ENCODE measurements at regions not wholly inside any gene's neighbourhood (a gene's known extent, or its start where the extent isn't known, plus 50 kb on each side); places are given as distances from the start of the nearest gene placed in this dataset.

GRCh38 chr3:1699361-1699920, 399.2 kb upstream of the CNTN4 start:
- no peak for TF ChIP-seq CTCF (IDR thresholded peaks at IDR 0.05; ENCODE audit: low read depth, low read length)
- H3K4me3 ChIP-seq (replicated peaks in 1 of 2; ENCODE audit: low read depth in 2 of 2, low read length in 2 of 2) = no peak overlapping the region
- no peak for DNase-seq (ENCODE audit: low read depth in 2 of 2)

- DNase-seq (ENCODE audit: low read depth in 2 of 2) = no peak
- no peak for TF ChIP-seq CTCF (IDR thresholded peaks at IDR 0.05; ENCODE audit: low read depth, low read length)
- no peak overlapping the region for H3K4me3 ChIP-seq (replicated peaks in 1 of 2; ENCODE audit: low read depth in 2 of 2, low read length in 2 of 2)
Observed at GRCh38 chr3:1700650-1701049, 398.0 kb upstream of the CNTN4 start.

GRCh38 chr3:1703169-1703568, 395.5 kb upstream of the CNTN4 start:
- no peak overlapping the region for H3K4me3 ChIP-seq (replicated peaks in 1 of 2; ENCODE audit: low read depth in 2 of 2, low read length in 2 of 2)
- TF ChIP-seq CTCF (IDR thresholded peaks at IDR 0.05; ENCODE audit: low read depth, low read length) = no peak
- DNase-seq (ENCODE audit: low read depth in 2 of 2) = no peak

GRCh38 chr3:1710663-1711062, 388.0 kb upstream of the CNTN4 start:
- TF ChIP-seq CTCF (IDR thresholded peaks at IDR 0.05; ENCODE audit: low read depth, low read length) = no peak
- no peak for DNase-seq (ENCODE audit: low read depth in 2 of 2)
- H3K4me3 ChIP-seq (replicated peaks in 1 of 2; ENCODE audit: low read depth in 2 of 2, low read length in 2 of 2) = no peak overlapping the region

- H3K4me3 ChIP-seq (replicated peaks in 1 of 2; ENCODE audit: low read depth in 2 of 2, low read length in 2 of 2) = no peak overlapping the region
- no peak for DNase-seq (ENCODE audit: low read depth in 2 of 2)
- no peak for TF ChIP-seq CTCF (IDR thresholded peaks at IDR 0.05; ENCODE audit: low read depth, low read length)
Observed at GRCh38 chr3:1717524-1717923, 381.1 kb upstream of the CNTN4 start.

GRCh38 chr3:1723726-1724125, 374.9 kb upstream of the CNTN4 start:
- DNase-seq (ENCODE audit: low read depth in 2 of 2) = no peak
- TF ChIP-seq CTCF (IDR thresholded peaks at IDR 0.05; ENCODE audit: low read depth, low read length) = no peak
- H3K4me3 ChIP-seq (replicated peaks in 1 of 2; ENCODE audit: low read depth in 2 of 2, low read length in 2 of 2) = no peak overlapping the region

GRCh38 chr3:1726741-1727140, 371.9 kb upstream of the CNTN4 start:
- TF ChIP-seq CTCF (IDR thresholded peaks at IDR 0.05; ENCODE audit: low read depth, low read length) = no peak
- DNase-seq (ENCODE audit: low read depth in 2 of 2) = no peak
- H3K4me3 ChIP-seq (replicated peaks in 1 of 2; ENCODE audit: low read depth in 2 of 2, low read length in 2 of 2) = no peak overlapping the region

All from cardiac fibroblast (primary cell).